ENCODE measurements at regions not wholly inside any gene's neighbourhood (a gene's known extent, or its start where the extent isn't known, plus 50 kb on each side); places are given as distances from the start of the nearest gene placed in this dataset.

- no peak for DNase-seq (ENCODE audit: low read depth in 4 of 4, low spot score in 2 of 4)
Measured at GRCh38 chr13:70430256-70430655, 322.0 kb upstream of the KLHL1 start.

DNA sequence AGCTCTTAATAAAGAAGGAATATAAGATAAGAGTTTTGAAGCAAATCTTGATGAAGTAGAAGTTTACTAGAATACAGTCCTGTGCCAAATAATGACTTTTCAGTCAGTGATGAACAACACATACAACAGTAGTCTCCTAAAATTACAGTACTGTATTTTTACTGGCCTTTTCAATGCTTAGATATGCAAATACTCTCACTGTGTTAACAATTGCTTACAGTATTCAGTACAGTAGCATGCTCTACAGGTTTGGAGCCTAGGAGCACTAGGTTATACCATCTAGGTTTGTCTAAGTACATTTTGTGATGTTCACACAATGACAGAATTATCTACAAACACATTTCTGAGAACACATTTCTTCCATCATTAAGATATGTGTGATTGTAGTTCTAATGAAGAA lies 316.7 kb upstream of the KLHL1 start:
- no peak for DNase-seq (ENCODE audit: low read depth in 4 of 4, low spot score in 2 of 4)

- DNase-seq (ENCODE audit: low read depth in 4 of 4, low spot score in 2 of 4) = no peak
Measured at GRCh38 chr13:70424428-70424827, 316.2 kb upstream of the KLHL1 start.

DNA sequence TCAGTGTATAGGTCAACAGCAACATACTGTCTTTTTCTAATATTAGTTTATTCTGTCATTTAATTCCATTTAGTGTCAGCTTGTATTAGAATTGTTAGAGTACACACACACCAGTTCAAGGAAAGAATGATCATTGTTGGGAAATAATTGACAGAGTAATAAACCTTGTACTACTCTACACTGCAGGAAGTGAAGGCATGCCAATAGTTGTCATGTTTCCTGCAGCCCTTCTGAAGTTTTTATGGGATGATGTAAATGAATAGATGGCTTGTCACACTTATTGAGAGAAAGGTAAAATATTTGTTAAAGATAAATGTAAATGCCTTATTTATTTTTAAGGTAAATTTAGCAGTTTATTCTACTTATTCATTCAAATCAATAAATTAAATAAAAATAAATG lies 306.9 kb upstream of the KLHL1 start:
- no peak for DNase-seq (ENCODE audit: low read depth in 4 of 4, low spot score in 2 of 4)

- DNase-seq (ENCODE audit: low read depth in 4 of 4, low spot score in 2 of 4) = no peak
Measured at GRCh38 chr13:70408865-70409264, 300.6 kb upstream of the KLHL1 start.

GRCh38 chr13:70407486-70407885 lies 299.2 kb upstream of the KLHL1 start:
- DNase-seq (ENCODE audit: low read depth in 4 of 4, low spot score in 2 of 4) = no peak

DNA sequence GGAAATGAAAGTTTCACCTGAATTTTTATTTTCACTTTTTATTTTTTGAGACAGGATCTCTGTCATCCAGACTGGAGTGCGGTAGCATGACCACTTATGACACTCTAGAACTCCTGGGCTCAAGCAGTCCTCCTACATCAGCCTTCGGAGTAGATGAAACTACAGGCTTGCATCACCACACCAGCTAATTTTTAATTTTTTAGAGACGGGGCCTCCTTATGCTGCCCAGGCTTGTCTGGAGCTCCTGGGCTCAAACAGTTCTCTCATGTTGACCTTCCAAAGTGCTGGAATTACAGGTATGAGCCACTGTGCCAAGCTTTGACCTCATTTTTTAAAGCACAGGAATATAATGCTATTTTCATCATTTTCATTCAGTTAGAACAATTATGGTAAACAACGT lies 297.0 kb upstream of the KLHL1 start:
- no peak for DNase-seq (ENCODE audit: low read depth in 4 of 4, low spot score in 2 of 4)

GRCh38 chr13:70394031-70394548 lies 285.8 kb upstream of the KLHL1 start:
- no peak for DNase-seq (ENCODE audit: low read depth in 4 of 4, low spot score in 2 of 4)

DNA sequence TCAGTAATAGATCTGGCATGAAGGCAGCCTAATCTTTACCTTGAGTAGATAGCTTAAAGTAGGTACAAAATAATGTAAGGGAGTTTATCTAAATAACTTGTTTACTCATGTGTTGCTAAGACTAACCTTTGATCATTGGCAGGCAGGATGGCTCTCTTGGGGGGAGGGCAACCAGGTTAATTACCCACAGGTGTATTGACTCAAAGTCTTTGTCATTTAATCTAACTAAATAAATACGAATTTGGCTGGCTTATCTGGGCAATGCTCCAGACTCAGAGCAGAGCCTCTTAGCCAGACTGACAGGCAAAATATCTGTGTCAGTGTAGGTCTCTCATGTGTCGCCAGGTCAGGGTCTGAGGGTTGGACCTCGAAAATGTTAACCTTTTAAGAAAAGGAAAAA lies 283.4 kb upstream of the KLHL1 start:
- DNase-seq (ENCODE audit: low read depth in 4 of 4, low spot score in 2 of 4) = no peak

DNA sequence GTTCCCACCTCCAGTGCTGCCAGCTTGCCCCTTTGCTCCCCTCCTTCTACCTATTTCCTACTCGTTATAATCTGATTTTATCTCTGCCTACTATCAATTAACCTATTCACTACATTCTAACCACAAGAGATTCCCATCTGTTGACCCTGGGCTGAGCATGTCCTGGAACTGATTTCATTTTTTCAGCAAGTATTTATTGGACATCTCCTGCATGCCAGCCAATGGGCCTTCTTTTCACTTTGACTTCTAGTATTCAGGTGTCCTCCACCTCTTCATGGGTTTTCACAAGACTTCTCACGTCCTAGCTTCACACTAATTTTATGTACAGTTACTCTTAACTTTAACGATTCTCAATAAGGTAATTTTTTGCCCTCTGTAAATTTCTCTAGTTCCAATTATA lies 282.7 kb upstream of the KLHL1 start:
- DNase-seq (ENCODE audit: low read depth in 4 of 4, low spot score in 2 of 4) = no peak

DNA sequence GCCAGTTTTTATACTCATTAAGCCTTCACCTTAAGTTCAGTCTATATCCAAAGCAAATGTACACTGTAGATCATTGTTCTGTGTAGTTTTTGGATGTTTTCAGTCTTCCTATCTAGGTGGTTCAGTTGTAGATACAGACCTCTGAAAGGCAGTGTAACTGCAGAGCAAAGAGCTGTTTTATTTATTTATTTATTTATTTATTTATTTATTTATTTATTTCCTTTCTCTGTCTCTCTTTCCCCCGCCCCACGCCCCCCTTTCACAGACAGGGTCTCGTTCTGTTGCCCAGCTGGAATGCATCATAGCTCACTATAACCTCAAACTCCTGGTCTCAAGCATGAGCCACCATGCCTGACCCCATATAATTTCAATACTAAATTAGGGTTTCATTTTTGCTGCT lies 281.8 kb upstream of the KLHL1 start:
- no peak for DNase-seq (ENCODE audit: low read depth in 4 of 4, low spot score in 2 of 4)

DNA sequence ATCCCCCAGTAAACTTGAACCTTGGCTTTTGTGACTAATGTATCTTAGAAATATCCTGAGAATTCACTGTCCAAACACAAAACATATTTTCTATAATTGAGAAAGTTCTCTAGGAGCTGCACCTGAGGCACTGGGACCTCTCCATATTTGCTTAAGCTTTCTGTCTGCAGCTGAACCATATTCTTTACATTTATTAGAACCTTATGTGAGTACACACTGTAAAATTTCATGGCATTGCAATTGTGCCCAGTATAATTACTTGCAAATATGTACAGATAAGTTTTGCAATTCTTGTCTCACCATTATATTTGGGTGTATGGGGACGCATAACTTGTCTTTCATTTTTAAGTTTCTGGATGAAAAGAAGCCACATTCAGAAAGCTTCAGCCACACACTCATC lies 280.7 kb upstream of the KLHL1 start:
- no peak for DNase-seq (ENCODE audit: low read depth in 4 of 4, low spot score in 2 of 4)

DNA sequence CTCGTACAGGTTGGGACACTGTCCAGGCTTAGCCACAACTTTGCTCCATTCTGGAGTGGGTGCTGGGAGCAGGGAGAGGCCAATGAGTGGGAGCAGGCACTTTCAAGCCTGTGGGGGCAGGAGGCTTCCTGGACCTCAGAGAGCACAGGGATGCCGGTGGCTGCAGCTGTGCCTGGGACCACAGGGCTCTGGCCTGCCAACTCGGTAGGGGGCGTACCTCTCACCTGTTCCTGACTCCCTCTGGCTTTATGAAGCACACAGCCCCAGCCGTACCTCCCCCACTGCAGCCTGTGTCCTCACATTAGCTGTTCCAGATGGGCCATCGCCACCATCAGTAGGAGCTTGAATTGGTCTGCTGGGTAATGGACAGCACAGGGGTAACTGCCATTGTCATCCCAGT lies 278.7 kb upstream of the KLHL1 start:
- no peak for DNase-seq (ENCODE audit: low read depth in 4 of 4, low spot score in 2 of 4)

- DNase-seq (ENCODE audit: low read depth in 4 of 4, low spot score in 2 of 4) = no peak
Measured at GRCh38 chr13:70385852-70386251, 277.6 kb upstream of the KLHL1 start.

DNA sequence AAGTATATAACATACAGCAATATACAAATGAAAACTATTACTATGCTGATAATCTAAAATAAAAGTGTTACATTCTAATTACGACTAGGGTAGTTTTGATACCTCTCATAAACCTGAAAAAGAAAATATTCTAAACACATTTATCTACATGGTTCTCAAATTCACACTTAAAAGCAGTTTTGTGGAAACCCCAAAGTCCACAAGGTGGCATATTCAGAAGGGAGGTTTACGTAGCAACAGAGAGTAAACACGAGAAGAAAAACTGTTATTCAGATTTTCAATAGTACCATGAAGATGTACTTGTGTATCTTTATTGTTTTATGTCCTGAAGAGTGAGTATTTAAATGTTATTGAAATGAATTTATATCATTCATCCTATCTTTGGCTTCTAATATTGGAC lies 275.9 kb upstream of the KLHL1 start:
- DNase-seq (ENCODE audit: low read depth in 4 of 4, low spot score in 2 of 4) = no peak

DNA sequence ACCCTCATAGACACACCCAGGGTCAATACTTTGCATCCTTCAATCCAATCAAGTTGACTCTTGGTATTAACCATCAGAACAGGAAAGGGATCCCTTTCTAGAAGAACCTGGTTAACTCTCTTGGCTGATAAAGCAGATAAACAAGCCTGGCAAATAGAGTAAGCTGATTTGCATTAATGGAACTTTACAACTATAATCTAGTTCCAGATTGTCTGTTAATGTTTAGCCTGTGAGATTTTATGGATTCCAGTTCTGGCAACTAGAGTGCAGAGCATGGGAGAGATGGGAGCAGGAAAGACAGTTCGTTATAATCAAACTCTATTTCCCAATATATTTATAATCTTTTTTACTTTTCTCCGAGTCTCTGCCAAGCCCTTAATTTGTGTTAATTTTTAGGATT lies 272.6 kb upstream of the KLHL1 start:
- no peak for DNase-seq (ENCODE audit: low read depth in 4 of 4, low spot score in 2 of 4)

- DNase-seq (ENCODE audit: low read depth in 4 of 4, low spot score in 2 of 4) = no peak
Measured at GRCh38 chr13:70375718-70376117, 267.5 kb upstream of the KLHL1 start.

DNA sequence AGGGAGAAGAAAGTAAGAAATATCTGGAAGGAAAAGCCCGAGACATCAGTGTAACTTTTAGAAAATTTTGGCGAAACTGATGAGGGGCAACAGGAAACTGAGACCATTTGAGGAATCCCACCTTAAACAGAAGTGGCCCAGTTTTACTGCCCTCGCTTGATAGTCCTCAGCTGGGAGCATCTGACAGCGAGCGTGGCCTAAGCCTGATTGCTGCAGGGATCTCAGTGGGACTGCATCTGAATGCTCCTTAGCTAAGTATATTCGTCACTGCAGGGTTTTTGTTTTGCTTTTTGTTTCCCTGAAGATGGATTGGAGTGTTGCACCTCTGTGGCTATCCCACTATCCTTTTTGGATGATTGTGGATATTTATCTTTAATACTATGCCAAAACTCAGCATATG lies 262.7 kb upstream of the KLHL1 start:
- no peak for DNase-seq (ENCODE audit: low read depth in 4 of 4, low spot score in 2 of 4)

DNA sequence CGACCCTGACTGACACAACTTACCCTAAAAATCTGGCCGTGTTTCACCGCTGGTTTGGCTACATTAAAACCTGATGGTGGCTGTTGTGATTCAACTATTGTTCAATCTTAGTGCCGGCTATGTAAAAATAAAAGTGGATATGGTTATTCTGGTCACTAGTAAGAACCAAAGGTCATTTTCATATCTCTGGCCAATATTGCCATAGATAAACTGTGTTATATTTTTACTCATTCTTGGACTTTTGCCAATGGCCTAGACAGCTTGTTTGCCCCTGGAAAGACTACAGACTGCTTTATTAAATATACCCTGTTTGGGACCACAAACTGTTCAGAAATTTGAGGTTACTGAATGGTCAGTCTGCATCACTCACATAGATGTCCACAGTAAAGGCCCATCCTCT lies 258.5 kb upstream of the KLHL1 start:
- no peak for DNase-seq (ENCODE audit: low read depth in 4 of 4, low spot score in 2 of 4)

GRCh38 chr13:70363991-70364390 lies 255.7 kb upstream of the KLHL1 start:
- DNase-seq (ENCODE audit: low read depth in 4 of 4, low spot score in 2 of 4) = no peak

- no peak for DNase-seq (ENCODE audit: low read depth in 4 of 4, low spot score in 2 of 4)
Measured at GRCh38 chr13:70362820-70363570, 254.7 kb upstream of the KLHL1 start.

DNA sequence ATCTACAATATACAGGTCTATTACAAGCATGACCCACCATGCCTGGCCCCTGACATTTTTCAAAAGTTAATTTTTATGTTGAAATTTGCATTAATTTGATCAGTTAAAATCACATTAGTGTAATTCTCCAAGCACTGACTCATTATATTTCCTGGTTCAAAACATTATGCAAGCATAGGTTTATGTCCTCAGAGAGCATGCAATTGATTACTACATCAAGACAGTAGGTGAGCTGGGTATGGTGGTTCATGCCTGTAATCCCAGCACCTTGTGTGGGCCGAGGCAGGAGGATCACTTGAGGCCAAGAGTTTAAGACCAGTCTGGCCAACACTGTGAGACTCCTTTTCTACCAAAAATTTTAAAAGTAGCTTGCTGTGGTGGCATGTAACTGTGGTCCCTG lies 248.8 kb upstream of the KLHL1 start:
- no peak for DNase-seq (ENCODE audit: low read depth in 4 of 4, low spot score in 2 of 4)

GRCh38 chr13:70353096-70353495 lies 244.8 kb upstream of the KLHL1 start:
- no peak for DNase-seq (ENCODE audit: low read depth in 4 of 4, low spot score in 2 of 4)
